ENCODE measurements at regions not wholly inside any gene's neighbourhood (a gene's known extent, or its start where the extent isn't known, plus 50 kb on each side); places are given as distances from the start of the nearest gene placed in this dataset.
A peak's percentile ranks its signal among the peaks of the same experiment; 100 is the strongest.

- Histone ChIP-seq H3K36me3 (replicated peaks; ENCODE audit: control insufficient read depth, insufficient read depth, low read length) (no peaks in the 10 kb centered on the region), H3K27me3 (ENCODE audit: control insufficient read depth, insufficient read depth, low read length) (no peaks in the 10 kb centered on the region), H3K4me3 (ENCODE audit: insufficient read depth, low read depth, low read length) (no peak overlapping the region)
- no peak for DNase-seq
Measured at GRCh38 chr1:4593106-4593505, 61.3 kb upstream of the AJAP1 start.

- DNase-seq: peak; percentile 87
- Histone ChIP-seq H3K36me3 (replicated peaks; ENCODE audit: control insufficient read depth, insufficient read depth, low read length) (no peaks in the 10 kb centered on the region), H3K4me3 (ENCODE audit: insufficient read depth, low read depth, low read length) (no peak overlapping the region)
Measured at GRCh38 chr1:4594286-4594991, 60.0 kb upstream of the AJAP1 start.

GRCh38 chr1:4595341-4596225, 58.8 kb upstream of the AJAP1 start:
- no peak for DNase-seq
- H3K27me3 ChIP-seq (ENCODE audit: control insufficient read depth, insufficient read depth, low read length): no peaks in the 10 kb centered on the region
- no peak overlapping the region for H3K4me3 ChIP-seq (ENCODE audit: insufficient read depth, low read depth, low read length)
- no peaks in the 10 kb centered on the region for H3K36me3 ChIP-seq (replicated peaks; ENCODE audit: control insufficient read depth, insufficient read depth, low read length)

More at GRCh38 chr1:4594286-4594991, 60.0 kb upstream of the AJAP1 start:
- no peaks in the 10 kb centered on the region for H3K27me3 ChIP-seq (ENCODE audit: control insufficient read depth, insufficient read depth, low read length)

GRCh38 chr1:4596486-4596885, 57.9 kb upstream of the AJAP1 start:
- H3K27me3 ChIP-seq (ENCODE audit: control insufficient read depth, insufficient read depth, low read length): no peaks in the 10 kb centered on the region
- H3K4me3 ChIP-seq (ENCODE audit: insufficient read depth, low read depth, low read length): no peak overlapping the region
- H3K36me3 ChIP-seq (replicated peaks; ENCODE audit: control insufficient read depth, insufficient read depth, low read length): no peaks in the 10 kb centered on the region
- DNase-seq: no peak

- no peak overlapping the region for H3K4me3 ChIP-seq (ENCODE audit: insufficient read depth, low read depth, low read length)
- no peaks in the 10 kb centered on the region for H3K36me3 ChIP-seq (replicated peaks; ENCODE audit: control insufficient read depth, insufficient read depth, low read length)
- no peak for DNase-seq
- H3K27me3 ChIP-seq (ENCODE audit: control insufficient read depth, insufficient read depth, low read length): no peaks in the 10 kb centered on the region
Measured at GRCh38 chr1:4597020-4597419, 57.4 kb upstream of the AJAP1 start.

- no peak for DNase-seq
- no peak overlapping the region for H3K4me3 ChIP-seq (ENCODE audit: insufficient read depth, low read depth, low read length)
Measured at GRCh38 chr1:4598561-4598960, 55.8 kb upstream of the AJAP1 start.

GRCh38 chr1:4599521-4599920, 54.9 kb upstream of the AJAP1 start:
- H3K36me3 ChIP-seq (replicated peaks; ENCODE audit: control insufficient read depth, insufficient read depth, low read length): no peaks in the 10 kb centered on the region
- no peak overlapping the region for H3K4me3 ChIP-seq (ENCODE audit: insufficient read depth, low read depth, low read length)
- no peaks in the 10 kb centered on the region for H3K27me3 ChIP-seq (ENCODE audit: control insufficient read depth, insufficient read depth, low read length)
- peak; percentile 30 for DNase-seq

More at GRCh38 chr1:4598561-4598960, 55.8 kb upstream of the AJAP1 start:
- Histone ChIP-seq H3K27me3 (ENCODE audit: control insufficient read depth, insufficient read depth, low read length) (no peaks in the 10 kb centered on the region), H3K36me3 (replicated peaks; ENCODE audit: control insufficient read depth, insufficient read depth, low read length) (no peaks in the 10 kb centered on the region)

GRCh38 chr1:4599951-4600481, 54.4 kb upstream of the AJAP1 start:
- no peaks in the 10 kb centered on the region for H3K36me3 ChIP-seq (replicated peaks; ENCODE audit: control insufficient read depth, insufficient read depth, low read length)
- peak; percentile 63 for DNase-seq
- no peaks in the 10 kb centered on the region for H3K27me3 ChIP-seq (ENCODE audit: control insufficient read depth, insufficient read depth, low read length)
- no peak overlapping the region for H3K4me3 ChIP-seq (ENCODE audit: insufficient read depth, low read depth, low read length)

GRCh38 chr1:4600615-4601460, 53.6 kb upstream of the AJAP1 start:
- H3K27me3 ChIP-seq (ENCODE audit: control insufficient read depth, insufficient read depth, low read length): peaks cover under 1% of the 10 kb centered on the region; the same call in 1 of the 2 replicates
- H3K36me3 ChIP-seq (replicated peaks; ENCODE audit: control insufficient read depth, insufficient read depth, low read length): no peaks in the 10 kb centered on the region
- no peak overlapping the region for H3K4me3 ChIP-seq (ENCODE audit: insufficient read depth, low read depth, low read length)
- no peak for DNase-seq

- peaks cover 1% of the 10 kb centered on the region; the same call in 1 of the 2 replicates for H3K27me3 ChIP-seq (ENCODE audit: control insufficient read depth, insufficient read depth, low read length)
- no peaks in the 10 kb centered on the region for H3K36me3 ChIP-seq (replicated peaks; ENCODE audit: control insufficient read depth, insufficient read depth, low read length)
- DNase-seq: peak; percentile 28
- no peak overlapping the region for H3K4me3 ChIP-seq (ENCODE audit: insufficient read depth, low read depth, low read length)
Measured at GRCh38 chr1:4601941-4602340, 52.5 kb upstream of the AJAP1 start.

GRCh38 chr1:4602462-4603294, 51.7 kb upstream of the AJAP1 start:
- peaks cover 1% of the 10 kb centered on the region; the same call in 1 of the 2 replicates for H3K27me3 ChIP-seq (ENCODE audit: control insufficient read depth, insufficient read depth, low read length)
- H3K36me3 ChIP-seq (replicated peaks; ENCODE audit: control insufficient read depth, insufficient read depth, low read length): no peaks in the 10 kb centered on the region
- H3K4me3 ChIP-seq (ENCODE audit: insufficient read depth, low read depth, low read length): no peak overlapping the region
- no peak for DNase-seq

- H3K4me3 ChIP-seq (ENCODE audit: insufficient read depth, low read depth, low read length): no peak overlapping the region
- peaks cover 1% of the 10 kb centered on the region; the same call in 1 of the 2 replicates for H3K27me3 ChIP-seq (ENCODE audit: control insufficient read depth, insufficient read depth, low read length)
- no peaks in the 10 kb centered on the region for H3K36me3 ChIP-seq (replicated peaks; ENCODE audit: control insufficient read depth, insufficient read depth, low read length)
- DNase-seq: no peak
Measured at GRCh38 chr1:4603295-4604110, 50.9 kb upstream of the AJAP1 start.
